ENCODE measurements at regions not wholly inside any gene's neighbourhood (a gene's known extent, or its start where the extent isn't known, plus 50 kb on each side); places are given as distances from the start of the nearest gene placed in this dataset.

GRCh38 chr5:120229036-120229435, 235.1 kb upstream of the PRR16 start:
- H3K27me3 ChIP-seq (ENCODE audit: low read depth) = no peaks in the 10 kb centered on the region
- no peak overlapping the region for H3K4me3 ChIP-seq
- H3K4me1 ChIP-seq = no peaks in the 10 kb centered on the region
- intact Hi-C loops (cut with DNase I) = no loop called here
- TF ChIP-seq CTCF (IDR thresholded peaks at IDR 0.05) = no peak
- DNase-seq = no peak
- H3K9me3 ChIP-seq = no peaks in the 10 kb centered on the region
- ATAC-seq = no peak
- H3K27ac ChIP-seq = no peak overlapping the region
- H3K36me3 ChIP-seq = no peaks in the 10 kb centered on the region

- no peak for TF ChIP-seq CTCF (IDR thresholded peaks at IDR 0.05)
- DNase-seq (no peak), ATAC-seq (no peak)
- no peaks in the 10 kb centered on the region for H3K27me3 ChIP-seq (ENCODE audit: low read depth)
- no peak overlapping the region for H3K4me3 ChIP-seq
- no peaks in the 10 kb centered on the region for H3K9me3 ChIP-seq
- no peak overlapping the region for H3K27ac ChIP-seq
- intact Hi-C loops (cut with DNase I) = no loop called here
- no peaks in the 10 kb centered on the region for H3K36me3 ChIP-seq
- H3K4me1 ChIP-seq = no peaks in the 10 kb centered on the region
Measured at GRCh38 chr5:120231563-120231962, 232.5 kb upstream of the PRR16 start.

GRCh38 chr5:120236360-120236759, 227.7 kb upstream of the PRR16 start:
- no peak for TF ChIP-seq CTCF (IDR thresholded peaks at IDR 0.05)

GRCh38 chr5:120239086-120239485, 225.0 kb upstream of the PRR16 start:
- no peaks in the 10 kb centered on the region for H3K36me3 ChIP-seq
- intact Hi-C loops (cut with DNase I) = no loop called here
- no peaks in the 10 kb centered on the region for H3K9me3 ChIP-seq
- no peak overlapping the region for H3K27ac ChIP-seq
- no peaks in the 10 kb centered on the region for H3K27me3 ChIP-seq (ENCODE audit: low read depth)
- no peak overlapping the region for H3K4me3 ChIP-seq
- TF ChIP-seq CTCF (IDR thresholded peaks at IDR 0.05) = no peak
- no peaks in the 10 kb centered on the region for H3K4me1 ChIP-seq
- no peak for DNase-seq
- no peak for ATAC-seq

More at GRCh38 chr5:120236360-120236759, 227.7 kb upstream of the PRR16 start:
- H3K4me1 ChIP-seq = no peaks in the 10 kb centered on the region
- H3K27me3 ChIP-seq (ENCODE audit: low read depth) = no peaks in the 10 kb centered on the region
- H3K36me3 ChIP-seq = no peaks in the 10 kb centered on the region
- ATAC-seq = no peak
- no peak overlapping the region for H3K27ac ChIP-seq
- H3K9me3 ChIP-seq = no peaks in the 10 kb centered on the region
- intact Hi-C loops (cut with DNase I) = no loop called here
- DNase-seq = no peak
- H3K4me3 ChIP-seq = no peak overlapping the region

- Histone ChIP-seq H3K4me3 (no peak overlapping the region), H3K4me1 (no peaks in the 10 kb centered on the region), H3K27ac (no peak overlapping the region), H3K36me3 (no peaks in the 10 kb centered on the region), H3K9me3 (no peaks in the 10 kb centered on the region), H3K27me3 (ENCODE audit: low read depth) (no peaks in the 10 kb centered on the region)
- TF ChIP-seq CTCF (IDR thresholded peaks at IDR 0.05) = no peak
- intact Hi-C loops (cut with DNase I) = no loop called here
- ATAC-seq = no peak
- DNase-seq = no peak
Measured at GRCh38 chr5:120240706-120241105, 223.4 kb upstream of the PRR16 start.

GRCh38 chr5:120241400-120241799, 222.7 kb upstream of the PRR16 start:
- intact Hi-C loops (cut with DNase I) = no loop called here
- no peak for TF ChIP-seq CTCF (IDR thresholded peaks at IDR 0.05)
- Histone ChIP-seq H3K9me3 (no peaks in the 10 kb centered on the region), H3K27me3 (ENCODE audit: low read depth) (no peaks in the 10 kb centered on the region), H3K4me1 (no peaks in the 10 kb centered on the region), H3K27ac (no peak overlapping the region), H3K36me3 (no peaks in the 10 kb centered on the region), H3K4me3 (no peak overlapping the region)
- DNase-seq (no peak), ATAC-seq (no peak)
